Upper lobe of right lung (tissue), 1 donor: ENCODE measurements at regions not wholly inside any gene's neighbourhood (a gene's known extent, or its start where the extent isn't known, plus 50 kb on each side); places are given as distances from the start of the nearest gene placed in this dataset.

Experiments used
- ATAC-seq: fragments of 200-7000 bp; cut with Tn5 transposase; one replicate; pipeline ENCODE4 v1.9.1; 2020; ENCODE audit warnings: mild to moderate bottlenecking, moderate library complexity
- DNase-seq: peaks from one replicate; pipeline ENCODE4 v3.0.0-alpha.2; 2020
- H3K27ac ChIP-seq: fragments of 200-600 bp; one replicate; pipeline ENCODE4 v1.8.0; 2022
- H3K27me3 ChIP-seq: fragments of 200-600 bp; one replicate; pipeline ENCODE4 v1.8.0; 2022; ENCODE audit warnings: mild to moderate bottlenecking
- H3K36me3 ChIP-seq: fragments of 200-600 bp; one replicate; pipeline ENCODE4 v1.8.0; 2022
- H3K4me1 ChIP-seq: fragments of 200-600 bp; one replicate; pipeline ENCODE4 v1.8.0; 2022
- H3K4me3 ChIP-seq: fragments of 200-600 bp; one replicate; pipeline ENCODE4 v1.8.0; 2022; ENCODE audit warnings: mild to moderate bottlenecking
- H3K9me3 ChIP-seq: fragments of 200-600 bp; one replicate; pipeline ENCODE4 v1.8.0; 2022
- CTCF ChIP-seq: fragments of 200-600 bp; IDR thresholded peaks from one replicate; pipeline ENCODE4 v1.8.0; 2022; ENCODE audit warnings: antibody characterized with exemption
- intact Hi-C: fragments of 100-400 bp; cut with DNase I; formaldehyde crosslinking; loops from one replicate; pipeline ENCODE4 v1.11.0; 2022
- donor health status: DM: no; HTN: yes; CAD: no; lungs with severe emphysema.

- Histone ChIP-seq H3K27ac (no peak overlapping the region), H3K27me3 (no peaks in the 10 kb centered on the region), H3K4me1 (no peaks in the 10 kb centered on the region), H3K9me3 (no peaks in the 10 kb centered on the region), H3K4me3 (no peak overlapping the region), H3K36me3 (no peaks in the 10 kb centered on the region)
- ATAC-seq (no peak), DNase-seq (no peak)
- intact Hi-C loops: loop anchor here (10.0 kb wide), 1 partner anchor 629 kb away; no protein-coding TSS in a partner anchor
- no peak for TF ChIP-seq CTCF
Observed at GRCh38 chr9:109585796-109586195, 87.7 kb upstream of the PTPN3 start.

- no peaks in the 10 kb centered on the region for H3K27me3 ChIP-seq
- no peak for DNase-seq
- no peaks in the 10 kb centered on the region for H3K36me3 ChIP-seq
- no peak for TF ChIP-seq CTCF
- no peak overlapping the region for H3K27ac ChIP-seq
- ATAC-seq: no peak
- no peaks in the 10 kb centered on the region for H3K9me3 ChIP-seq
- intact Hi-C loops: loop anchor here (10.0 kb wide), 1 partner anchor 628 kb away; no protein-coding TSS in a partner anchor
- H3K4me3 ChIP-seq: no peak overlapping the region
- H3K4me1 ChIP-seq: no peaks in the 10 kb centered on the region
Observed at GRCh38 chr9:109586993-109587392, 88.9 kb upstream of the PTPN3 start.

- Histone ChIP-seq H3K4me1 (no peaks in the 10 kb centered on the region), H3K9me3 (no peaks in the 10 kb centered on the region), H3K27ac (no peak overlapping the region), H3K36me3 (no peaks in the 10 kb centered on the region), H3K4me3 (no peak overlapping the region), H3K27me3 (no peaks in the 10 kb centered on the region)
- no peak for DNase-seq
- TF ChIP-seq CTCF: no peak
- intact Hi-C loops: loop anchor here (10.0 kb wide), 1 partner anchor 626 kb away; no protein-coding TSS in a partner anchor
- no peak for ATAC-seq
Observed at GRCh38 chr9:109588415-109588814, 90.3 kb upstream of the PTPN3 start.

- H3K27ac ChIP-seq: no peak overlapping the region
- no peak overlapping the region for H3K4me3 ChIP-seq
- DNase-seq (no peak), ATAC-seq (peak; percentile 53)
- H3K4me1 ChIP-seq: no peaks in the 10 kb centered on the region
- intact Hi-C loops: no loop called here
- H3K27me3 ChIP-seq: no peaks in the 10 kb centered on the region
- H3K36me3 ChIP-seq: no peaks in the 10 kb centered on the region
- H3K9me3 ChIP-seq: no peaks in the 10 kb centered on the region
- TF ChIP-seq CTCF: no peak
Observed at GRCh38 chr9:109590966-109591365, 92.9 kb upstream of the PTPN3 start.

- no peaks in the 10 kb centered on the region for H3K36me3 ChIP-seq
- no peak overlapping the region for H3K4me3 ChIP-seq
- H3K27ac ChIP-seq: no peak overlapping the region
- no peak for DNase-seq
- no peak for TF ChIP-seq CTCF
- intact Hi-C loops: no loop called here
- H3K4me1 ChIP-seq: no peaks in the 10 kb centered on the region
- H3K27me3 ChIP-seq: no peaks in the 10 kb centered on the region
- H3K9me3 ChIP-seq: no peaks in the 10 kb centered on the region
- ATAC-seq: no peak
Observed at GRCh38 chr9:109591691-109592090, 93.6 kb upstream of the PTPN3 start.

- H3K9me3 ChIP-seq: no peaks in the 10 kb centered on the region
- intact Hi-C loops: no loop called here
- ATAC-seq (no peak), DNase-seq (no peak)
- H3K27me3 ChIP-seq: no peaks in the 10 kb centered on the region
- no peaks in the 10 kb centered on the region for H3K36me3 ChIP-seq
- H3K27ac ChIP-seq: no peak overlapping the region
- no peak overlapping the region for H3K4me3 ChIP-seq
- no peak for TF ChIP-seq CTCF
- H3K4me1 ChIP-seq: no peaks in the 10 kb centered on the region
Observed at GRCh38 chr9:109593612-109594011, 95.5 kb upstream of the PTPN3 start.
